Thyroid gland (tissue), 4 donors: ENCODE measurements at regions not wholly inside any gene's neighbourhood (a gene's known extent, or its start where the extent isn't known, plus 50 kb on each side); places are given as distances from the start of the nearest gene placed in this dataset.

Experiments
- DNase-seq, 2 donors: peaks; one replicate each; pipeline ENCODE4 v3.0.0-alpha.2; 2019
- H3K27ac ChIP-seq, 3 donors: fragments of 200-600 bp; sonication (generic); 1 replicate in 2 of 3; 2 replicates in 1 of 3; pipeline ENCODE4 v1.5.1; 2016 to 2019; ENCODE audit warnings: mild to moderate bottlenecking in 1 of 3, moderate library complexity in 1 of 3
- H3K27me3 ChIP-seq: fragments of 200-600 bp; sonication (generic); one replicate; pipeline ENCODE4 v1.5.1; 2019
- H3K36me3 ChIP-seq, 2 donors: fragments of 200-600 bp; sonication (generic); one replicate each; pipeline ENCODE4 v1.5.1; 2016 to 2019
- H3K4me1 ChIP-seq, 2 donors: fragments of 200-600 bp; sonication (generic); one replicate each; pipeline ENCODE4 v1.5.1; 2017 to 2019
- H3K4me3 ChIP-seq, 3 donors: fragments of 200-600 bp; sonication (generic); replicated peaks in 1 of 3; 1 replicate in 2 of 3; 2 replicates in 1 of 3; pipeline ENCODE4 v1.5.1; 2016; ENCODE audit warnings: mild to moderate bottlenecking in 1 of 3
- H3K9me3 ChIP-seq: fragments of 200-600 bp; sonication (generic); one replicate; pipeline ENCODE4 v1.5.1; 2017
- CTCF ChIP-seq, 6 experiments: fragments of 200-600 bp in 3 of 6; fragments of 450-650 bp in 3 of 6; sonication (generic) in 3 of 6; IDR thresholded peaks; one replicate each; pipeline ENCODE4 v1.5.1; 2016 to 2019; ENCODE audit warnings: antibody characterized with exemption in 6 of 6, mild to moderate bottlenecking in 2 of 6, inconsistent platforms in 1 of 6, moderate library complexity in 1 of 6
- POLR2A ChIP-seq, 2 donors: fragments of 450-650 bp; IDR thresholded peaks; one replicate each; pipeline ENCODE4 v1.6.1; 2017; ENCODE audit warnings: antibody characterized with exemption in 2 of 2, mild to moderate bottlenecking in 2 of 2, moderate library complexity in 1 of 2
- WGBS, 2 donors: methylation state at CpG; one replicate each; pipeline ENCODE4 v1.1.5; 2017; 5-methylcytosine and 5-hydroxymethylcytosine counted together
- intact Hi-C: fragments of 100-400 bp; cut with DNase I; formaldehyde crosslinking; loops from one replicate; pipeline ENCODE4 v1.15.1; 2023

GRCh38 chr22:48975316-48975741, 852.3 kb downstream of the BRD1 start:
- 65 to 81% methylated on average over 12 to 13 of the region's 13 CpGs for WGBS, 2 donors
- Histone ChIP-seq H3K36me3 (no peaks in the 10 kb centered on the region), H3K9me3 (no peaks in the 10 kb centered on the region), H3K27ac (no peak overlapping the region), H3K4me3 (no peak overlapping the region), H3K27me3 (no peaks in the 10 kb centered on the region), H3K4me1 (no peaks in the 10 kb centered on the region)
- intact Hi-C loops, result no loop called here
- TF ChIP-seq CTCF (IDR thresholded peaks at IDR 0.05) (no peak), POLR2A (IDR thresholded peaks at IDR 0.05) (no peak)
- no peak for DNase-seq

GRCh38 chr22:48974443-48975315, 853.0 kb downstream of the BRD1 start:
- 73 to 77% methylated on average over 9 to 11 of the region's 13 CpGs for WGBS, 2 donors
- no peaks in the 10 kb centered on the region for H3K27me3 ChIP-seq

GRCh38 chr22:48973694-48974041, 854.0 kb downstream of the BRD1 start:
- DNase-seq, result no peak
- H3K4me3 ChIP-seq, result no peak overlapping the region
- TF ChIP-seq CTCF (IDR thresholded peaks at IDR 0.05) (no peak), POLR2A (IDR thresholded peaks at IDR 0.05) (no peak)
- no peak overlapping the region for H3K27ac ChIP-seq
- H3K9me3 ChIP-seq, result no peaks in the 10 kb centered on the region
- H3K27me3 ChIP-seq, result no peaks in the 10 kb centered on the region
- intact Hi-C loops, result no loop called here
- WGBS, 2 donors, result 64 to 68% methylated on average over 7 to 8 of the region's 8 CpGs
- no peaks in the 10 kb centered on the region for H3K36me3 ChIP-seq
- no peaks in the 10 kb centered on the region for H3K4me1 ChIP-seq

More at GRCh38 chr22:48974443-48975315, 853.0 kb downstream of the BRD1 start:
- no peak overlapping the region for H3K27ac ChIP-seq
- no peaks in the 10 kb centered on the region for H3K36me3 ChIP-seq
- H3K4me3 ChIP-seq, result no peak overlapping the region
- H3K9me3 ChIP-seq, result no peaks in the 10 kb centered on the region
- no peak for DNase-seq
- TF ChIP-seq POLR2A (IDR thresholded peaks at IDR 0.05) (no peak), CTCF (IDR thresholded peaks at IDR 0.05) (no peak)
- intact Hi-C loops, result no loop called here
- H3K4me1 ChIP-seq, result no peaks in the 10 kb centered on the region

GRCh38 chr22:48972979-48973693, 854.5 kb downstream of the BRD1 start:
- Histone ChIP-seq H3K36me3 (no peaks in the 10 kb centered on the region), H3K4me3 (no peak overlapping the region), H3K4me1 (no peaks in the 10 kb centered on the region), H3K27me3 (no peaks in the 10 kb centered on the region), H3K27ac (no peak overlapping the region), H3K9me3 (no peaks in the 10 kb centered on the region)
- DNase-seq, result no peak
- WGBS, 2 donors, result 88 to 95% methylated on average over 10 to 12 of the region's 12 CpGs
- TF ChIP-seq CTCF (IDR thresholded peaks at IDR 0.05) (no peak), POLR2A (IDR thresholded peaks at IDR 0.05) (no peak)
- intact Hi-C loops, result no loop called here
